HCT116 (cell line): ENCODE measurements at regions not wholly inside any gene's neighbourhood (a gene's known extent, or its start where the extent isn't known, plus 50 kb on each side); places are given as distances from the start of the nearest gene placed in this dataset.

Experiments used
- ATAC-seq: fragments of 200-7000 bp; cut with Tn5 transposase; 2 replicates; pipeline ENCODE4 v1.9.1; 2020; ENCODE audit warnings: mild to moderate bottlenecking, moderate library complexity
- BruUV-seq: library from RNA; stranded (reverse); fragments of 400-500 nt; replicated peaks from 2 replicates; lab custom pipeline; 2021; lab: Mats Ljungman, UMichigan
- CTCF ChIA-PET: fragments of 300-600 bp; sonication (Branson Sonifier 250); formaldehyde crosslinking; loops from one replicate; lab custom pipeline; 2021; ENCODE audit warnings: antibody characterized with exemption; lab: Charles Lee
- POLR2A ChIA-PET: fragments of 300-600, 350-600 bp; sonication (Branson Sonifier 250); formaldehyde crosslinking; loops from one replicate; lab custom pipeline; 2021; ENCODE audit warnings: antibody characterized with exemption; lab: Charles Lee
- RAD21 ChIA-PET, 2 experiments: fragments of 300-600 bp; sonication (Branson Sonifier 250); formaldehyde crosslinking; loops; one replicate each; lab custom pipeline; 2023; ENCODE audit warnings: low total read pairs in 2 of 2; ENCODE audit not compliant: uncharacterized antibody in 2 of 2, unreplicated experiment in 2 of 2, low non-redundant PET in 1 of 2; lab: Charles Lee
- DNase-seq: peaks from one replicate; pipeline ENCODE4 v3.0.0-alpha.2; 2010; ENCODE audit warnings: low read depth, low spot score
- H2AFZ ChIP-seq: fragments of 200-600 bp; shearing (Covaris generic), sonication (generic); 2 replicates; pipeline ENCODE4 v1.6.1; 2017; ENCODE audit warnings: low read depth, mixed run types, mixed read lengths, antibody characterized with exemption, low read length; ENCODE audit not compliant: poor library complexity, severe bottlenecking
- H3K27ac ChIP-seq: 2 replicates; pipeline ENCODE4 v1.5.1; 2012; ENCODE audit warnings: low read depth, low read length
- H3K27me3 ChIP-seq: fragments of 200-600 bp; sonication (generic); 2 replicates; pipeline ENCODE4 v1.6.1; 2016; ENCODE audit warnings: mixed run types, low read length, mixed read lengths; ENCODE audit not compliant: insufficient read depth
- H3K36me3 ChIP-seq, 2 experiments: fragments of 200-500 bp in 1 of 2; fragments of 200-600 bp in 1 of 2; sonication (Bioruptor generic) in 1 of 2; sonication (generic) in 1 of 2; 2 replicates each; pipeline versions ENCODE4 v1.5.1 to v1.6.1; 2014 to 2016; ENCODE audit warnings: low read length in 2 of 2, inconsistent platforms in 1 of 2, mixed read lengths in 1 of 2, mixed run types in 1 of 2; ENCODE audit not compliant: insufficient read depth in 2 of 2, control insufficient read depth in 1 of 2
- H3K4me1 ChIP-seq, 2 experiments: fragments of 200-600 bp in 1 of 2; sonication (generic) in 1 of 2; 2 replicates each; pipeline versions ENCODE4 v1.5.1 to v1.6.1; 2012 to 2017; ENCODE audit warnings: low read length in 2 of 2, inconsistent platforms in 1 of 2, mild to moderate bottlenecking in 1 of 2, mixed read lengths in 1 of 2, mixed run types in 1 of 2, moderate library complexity in 1 of 2; ENCODE audit not compliant: insufficient read depth in 2 of 2, control insufficient read depth in 1 of 2
- H3K4me2 ChIP-seq: fragments of 200-600 bp; sonication (generic); 2 replicates; pipeline ENCODE4 v1.6.1; 2017; ENCODE audit warnings: mixed run types, low read length, mixed read lengths
- H3K4me3 ChIP-seq, 2 experiments: fragments of 200-600 bp in 1 of 2; sonication (generic) in 1 of 2; replicated peaks in 1 of 2; 2 replicates each; pipeline ENCODE4 v1.5.1; 2011 to 2016; ENCODE audit warnings: low read length in 2 of 2, control low read depth in 1 of 2, low read depth in 1 of 2, mild to moderate bottlenecking in 1 of 2, mixed read lengths in 1 of 2, mixed run types in 1 of 2
- H3K79me2 ChIP-seq: fragments of 200-600 bp; sonication (generic); 2 replicates; pipeline ENCODE4 v1.6.1; 2017; ENCODE audit warnings: mild to moderate bottlenecking, mixed run types, low read length, moderate library complexity, mixed read lengths; ENCODE audit not compliant: insufficient read depth
- H3K9ac ChIP-seq: fragments of 200-600 bp; sonication (generic); 2 replicates; pipeline ENCODE4 v1.6.1; 2016; ENCODE audit warnings: low read length, mixed read lengths
- H3K9me2 ChIP-seq: fragments of 200-600 bp; sonication (generic), shearing (Covaris generic); 2 replicates; pipeline ENCODE4 v1.6.1; 2017; ENCODE audit warnings: mixed run types, mild to moderate bottlenecking, moderate library complexity; ENCODE audit not compliant: insufficient read depth
- H3K9me3 ChIP-seq, 2 experiments: fragments of 200-500 bp in 1 of 2; fragments of 200-600 bp in 1 of 2; sonication (Bioruptor generic) in 1 of 2; sonication (generic) in 1 of 2; 2 replicates each; pipeline ENCODE4 v1.6.1; 2014 to 2017; ENCODE audit warnings: low read length in 2 of 2, mixed read lengths in 2 of 2, inconsistent platforms in 1 of 2, low read depth in 1 of 2, mild to moderate bottlenecking in 1 of 2, mixed run types in 1 of 2, moderate library complexity in 1 of 2; ENCODE audit not compliant: control insufficient read depth in 1 of 2, insufficient read depth in 1 of 2
- H4K20me1 ChIP-seq: fragments of 200-600 bp; sonication (generic), shearing (Covaris generic); 2 replicates; pipeline ENCODE4 v1.6.1; 2017; ENCODE audit warnings: mixed run types, mild to moderate bottlenecking, moderate library complexity; ENCODE audit not compliant: insufficient read depth
- CBX3 ChIP-seq: IDR thresholded peaks from 2 replicates; pipeline ENCODE4 v1.6.1; 2012; ENCODE audit warnings: low read depth
- EGR1 ChIP-seq: IDR thresholded peaks from 2 replicates; pipeline ENCODE4 v1.6.1; 2012; ENCODE audit warnings: low read depth
- EZH2 ChIP-seq: fragments of 200-600 bp; sonication (generic); IDR thresholded peaks from 2 replicates; pipeline ENCODE4 v1.6.1; 2017; ENCODE audit warnings: antibody characterized with exemption, mixed run types
- RAD21 ChIP-seq: IDR thresholded peaks from 2 replicates; pipeline ENCODE4 v1.6.1; 2012; ENCODE audit warnings: low read depth, mild to moderate bottlenecking
- SIN3A ChIP-seq: IDR thresholded peaks from 2 replicates; pipeline ENCODE4 v1.6.1; 2012; ENCODE audit warnings: low read depth
- TCF7L2 ChIP-seq: IDR thresholded peaks from 2 replicates; pipeline ENCODE4 v1.7.0; 2011; ENCODE audit warnings: borderline replicate concordance, inconsistent platforms; ENCODE audit not compliant: insufficient read depth, insufficient read length; ENCODE audit errors: extremely low read depth
- ZNF274 ChIP-seq: fragments of 200-500 bp; sonication (Bioruptor generic); IDR thresholded peaks from 2 replicates; pipeline ENCODE4 v1.6.1; 2014; ENCODE audit warnings: mild to moderate bottlenecking, low read depth, low read length, inconsistent platforms
- intact Hi-C: fragments of 100-400 bp; cut with micrococcal nuclease; formaldehyde crosslinking; loops from 2 replicates; pipeline ENCODE4 v1.10.0; 2022
- TF ChIP-seq, protein P1 (sequence below): IDR thresholded peaks from 2 replicates; pipeline ENCODE4 v1.6.1; 2012
- TF ChIP-seq, protein P2 (sequence below): IDR thresholded peaks from 2 replicates; pipeline ENCODE4 v1.6.1; 2011; ENCODE audit warnings: mild to moderate bottlenecking, low read length, moderate library complexity; ENCODE audit not compliant: insufficient replicate concordance; ENCODE audit errors: extremely low read depth

DNA sequence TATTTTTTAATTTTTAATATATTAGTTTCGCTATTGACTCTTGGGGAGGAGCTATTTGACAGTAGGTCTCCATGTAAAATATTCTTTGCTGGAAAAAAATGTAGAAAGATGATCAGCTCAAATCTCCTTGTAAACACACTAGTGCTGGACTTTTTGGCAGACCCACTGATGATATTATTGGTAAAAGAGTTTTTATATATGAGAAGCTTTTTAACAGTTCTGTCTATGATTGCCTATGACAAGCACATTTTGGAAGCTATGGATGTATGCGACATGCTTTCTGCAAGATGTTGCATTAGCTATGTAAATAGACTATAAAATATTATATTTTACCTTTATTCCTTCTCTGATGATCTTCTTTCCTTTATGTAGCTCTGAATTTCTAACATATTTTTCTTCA lies 928.5 kb downstream of the DNAJB9 start:
- Histone ChIP-seq H3K9me3 (no peaks in the 10 kb centered on the region), H3K9me2 (no peaks in the 10 kb centered on the region), H3K4me2 (no peak overlapping the region), H3K27me3 (no peaks in the 10 kb centered on the region), H2AFZ (no peak overlapping the region), H3K36me3 (no peaks in the 10 kb centered on the region), H3K79me2 (no peaks in the 10 kb centered on the region), H3K4me3 (no peak overlapping the region), H3K4me1 (no peaks in the 10 kb centered on the region), H4K20me1 (no peaks in the 10 kb centered on the region), H3K27ac (no peak overlapping the region), H3K9ac (no peak overlapping the region)
- CTCF ChIA-PET, result no interaction called here
- no TSS peak for BruUV-seq
- ATAC-seq, result no peak
- RAD21 ChIA-PET, result no interaction called here
- POLR2A ChIA-PET, result no interaction called here
- DNase-seq, result no peak
- intact Hi-C loops, result loop anchor here (1.0 kb wide), 1 partner anchor 9 kb away; no protein-coding TSS in a partner anchor
- TF ChIP-seq RAD21, result no peak
- TF ChIP-seq TCF7L2, result no peak
- no peak for TF ChIP-seq ZNF274
- TF ChIP-seq SIN3A, result no peak
- TF ChIP-seq EGR1, result no peak
- no peak for TF ChIP-seq EZH2
- TF ChIP-seq, protein P1, sequence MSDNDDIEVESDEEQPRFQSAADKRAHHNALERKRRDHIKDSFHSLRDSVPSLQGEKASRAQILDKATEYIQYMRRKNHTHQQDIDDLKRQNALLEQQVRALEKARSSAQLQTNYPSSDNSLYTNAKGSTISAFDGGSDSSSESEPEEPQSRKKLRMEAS, result no peak

DNA sequence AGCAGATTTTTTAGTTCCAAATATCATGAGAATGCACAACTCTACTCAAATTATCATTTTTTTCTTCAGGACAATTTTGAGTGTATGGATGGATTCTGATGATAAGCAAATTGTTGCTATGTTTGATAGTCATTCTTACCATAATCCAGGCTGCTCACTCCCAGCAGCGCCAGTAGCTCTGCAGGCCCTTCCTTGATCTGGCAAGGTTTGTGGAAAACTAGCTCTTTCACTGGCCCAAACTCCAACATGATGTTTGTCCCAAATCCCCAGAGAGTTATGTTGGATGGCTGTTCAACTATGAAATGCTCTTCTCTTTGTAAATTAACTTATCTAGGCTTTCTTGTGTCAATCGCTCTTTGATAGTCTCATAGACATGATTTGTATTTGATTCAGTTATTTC lies 933.7 kb downstream of the DNAJB9 start:
- no peaks in the 10 kb centered on the region for H3K79me2 ChIP-seq
- no peak overlapping the region for H3K27ac ChIP-seq
- ATAC-seq, result no peak
- H3K9me3 ChIP-seq, result no peaks in the 10 kb centered on the region
- POLR2A ChIA-PET, result no interaction called here
- no peak overlapping the region for H2AFZ ChIP-seq
- H3K4me3 ChIP-seq, result no peak overlapping the region
- no peak for DNase-seq
- no peaks in the 10 kb centered on the region for H3K9me2 ChIP-seq
- no peak overlapping the region for H3K4me2 ChIP-seq
- no peaks in the 10 kb centered on the region for H3K27me3 ChIP-seq
- no TSS peak for BruUV-seq
- no peaks in the 10 kb centered on the region for H3K36me3 ChIP-seq
- no peaks in the 10 kb centered on the region for H4K20me1 ChIP-seq
- intact Hi-C loops, result no loop called here
- no peak for TF ChIP-seq CBX3
- TF ChIP-seq, protein P2, sequence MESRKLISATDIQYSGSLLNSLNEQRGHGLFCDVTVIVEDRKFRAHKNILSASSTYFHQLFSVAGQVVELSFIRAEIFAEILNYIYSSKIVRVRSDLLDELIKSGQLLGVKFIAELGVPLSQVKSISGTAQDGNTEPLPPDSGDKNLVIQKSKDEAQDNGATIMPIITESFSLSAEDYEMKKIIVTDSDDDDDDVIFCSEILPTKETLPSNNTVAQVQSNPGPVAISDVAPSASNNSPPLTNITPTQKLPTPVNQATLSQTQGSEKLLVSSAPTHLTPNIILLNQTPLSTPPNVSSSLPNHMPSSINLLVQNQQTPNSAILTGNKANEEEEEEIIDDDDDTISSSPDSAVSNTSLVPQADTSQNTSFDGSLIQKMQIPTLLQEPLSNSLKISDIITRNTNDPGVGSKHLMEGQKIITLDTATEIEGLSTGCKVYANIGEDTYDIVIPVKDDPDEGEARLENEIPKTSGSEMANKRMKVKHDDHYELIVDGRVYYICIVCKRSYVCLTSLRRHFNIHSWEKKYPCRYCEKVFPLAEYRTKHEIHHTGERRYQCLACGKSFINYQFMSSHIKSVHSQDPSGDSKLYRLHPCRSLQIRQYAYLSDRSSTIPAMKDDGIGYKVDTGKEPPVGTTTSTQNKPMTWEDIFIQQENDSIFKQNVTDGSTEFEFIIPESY, result no peak
- no peak for TF ChIP-seq SIN3A
- RAD21 ChIA-PET, result no interaction called here
- no peaks in the 10 kb centered on the region for H3K4me1 ChIP-seq
- CTCF ChIA-PET, result no interaction called here
- no peak overlapping the region for H3K9ac ChIP-seq
